GM19452 (cell line): ENCODE measurements at regions not wholly inside any gene's neighbourhood (a gene's known extent, or its start where the extent isn't known, plus 50 kb on each side); places are given as distances from the start of the nearest gene placed in this dataset.

Experiments used
- ATAC-seq: cut with Tn5 transposase; IDR thresholded peaks from one replicate; pipeline ENCODE4 v1.9.1; 2021; ENCODE audit not compliant: unreplicated experiment

GRCh38 chr1:55418208-55419000 lies 203.2 kb upstream of the USP24 start:
- ATAC-seq: no peak

- no peak for ATAC-seq
These were observed 201.1 kb upstream of the USP24 start for GRCh38 chr1:55416164-55416842.

- no peak for ATAC-seq
These were observed 198.1 kb upstream of the USP24 start for GRCh38 chr1:55413286-55413685.

GRCh38 chr1:55412060-55412459 lies 196.9 kb upstream of the USP24 start:
- no peak for ATAC-seq

GRCh38 chr1:55402671-55403464 lies 187.7 kb upstream of the USP24 start:
- no peak for ATAC-seq

- ATAC-seq: no peak
These were observed 187.0 kb upstream of the USP24 start for GRCh38 chr1:55402142-55402541.

- ATAC-seq: no peak
These were observed 185.3 kb upstream of the USP24 start for GRCh38 chr1:55400508-55400907.

- no peak for ATAC-seq
These were observed 184.2 kb upstream of the USP24 start for GRCh38 chr1:55399346-55399745.

- no peak for ATAC-seq
These were observed 181.3 kb upstream of the USP24 start for GRCh38 chr1:55396381-55396891.

GRCh38 chr1:55388960-55389359 lies 173.8 kb upstream of the USP24 start:
- ATAC-seq: no peak

- ATAC-seq: no peak
These were observed 172.0 kb upstream of the USP24 start for GRCh38 chr1:55387145-55387544.

- ATAC-seq: no peak
These were observed 171.3 kb upstream of the USP24 start for GRCh38 chr1:55386456-55386855.

- no peak for ATAC-seq
These were observed 170.3 kb upstream of the USP24 start for GRCh38 chr1:55385402-55386018.

GRCh38 chr1:55384637-55385036 lies 169.5 kb upstream of the USP24 start:
- ATAC-seq: no peak

- ATAC-seq: no peak
These were observed 167.7 kb upstream of the USP24 start for GRCh38 chr1:55382806-55383305.

- no peak for ATAC-seq
These were observed 166.8 kb upstream of the USP24 start for GRCh38 chr1:55381983-55382382.

- ATAC-seq: no peak
These were observed 166.3 kb upstream of the USP24 start for GRCh38 chr1:55381491-55381890.

GRCh38 chr1:55380355-55380970 lies 165.3 kb upstream of the USP24 start:
- ATAC-seq: no peak

- no peak for ATAC-seq
These were observed 163.4 kb upstream of the USP24 start for GRCh38 chr1:55378582-55378981.

- no peak for ATAC-seq
These were observed 161.7 kb upstream of the USP24 start for GRCh38 chr1:55376897-55377296.
